ENCODE measurements at regions not wholly inside any gene's neighbourhood (a gene's known extent, or its start where the extent isn't known, plus 50 kb on each side); places are given as distances from the start of the nearest gene placed in this dataset.

DNA sequence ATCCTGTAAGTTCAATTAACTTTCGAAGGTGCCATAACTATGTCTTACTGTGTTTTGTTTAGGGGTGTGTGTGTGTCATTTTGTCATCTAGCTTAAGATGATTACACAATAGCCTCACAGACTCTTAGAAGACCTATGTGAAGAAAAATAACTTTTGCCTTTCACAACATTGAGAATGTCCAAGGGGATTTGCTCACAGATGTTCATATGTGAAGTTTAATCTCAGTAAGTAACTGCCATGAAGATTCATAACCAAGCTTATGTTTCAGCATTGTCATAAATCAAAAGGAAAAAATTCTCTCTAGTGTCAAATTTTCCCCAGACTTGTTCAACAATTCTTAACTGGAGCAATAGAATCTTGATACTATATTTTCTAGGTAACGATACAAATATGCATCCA is 226.1 kb upstream of the PRKD1 start:
- TF ChIP-seq CTCF (IDR thresholded peaks at IDR 0.05) (no peak), POLR2A (IDR thresholded peaks at IDR 0.05) (no peak)
